Left lung (tissue), 4 donors: ENCODE measurements at regions not wholly inside any gene's neighbourhood (a gene's known extent, or its start where the extent isn't known, plus 50 kb on each side); places are given as distances from the start of the nearest gene placed in this dataset.

Experiments used
- ATAC-seq: fragments of 200-7000 bp; cut with Tn5 transposase; one replicate; pipeline ENCODE4 v1.9.1; 2020; ENCODE audit warnings: moderate library complexity
- DNase-seq, 4 donors: peaks; one replicate each; pipeline ENCODE4 v3.0.0-alpha.2; 2013 to 2020
- H3K27ac ChIP-seq, 2 donors: fragments of 200-600 bp; sonication (generic) in 1 of 2; one replicate each; pipeline versions ENCODE4 v1.5.0 to v1.8.0; 2020 to 2021
- H3K27me3 ChIP-seq, 2 donors: fragments of 200-600 bp; sonication (generic) in 1 of 2; one replicate each; pipeline versions ENCODE4 v1.5.0 to v1.8.0; 2020 to 2021
- H3K36me3 ChIP-seq, 2 donors: fragments of 200-600 bp; sonication (generic) in 1 of 2; one replicate each; pipeline versions ENCODE4 v1.5.0 to v1.8.0; 2020 to 2021
- H3K4me1 ChIP-seq, 2 donors: fragments of 200-600 bp; one replicate each; pipeline ENCODE4 v1.8.0; 2021
- H3K4me3 ChIP-seq, 2 donors: fragments of 200-600 bp; sonication (generic) in 1 of 2; one replicate each; pipeline versions ENCODE4 v1.5.0 to v1.8.0; 2020 to 2021; ENCODE audit warnings: mild to moderate bottlenecking in 1 of 2
- H3K9me3 ChIP-seq, 2 donors: fragments of 200-600 bp; sonication (generic) in 1 of 2; one replicate each; pipeline versions ENCODE4 v1.5.0 to v1.8.0; 2020 to 2021
- intact Hi-C, 2 donors: fragments of 100-400 bp; cut with DNase I; formaldehyde crosslinking; loops; one replicate each; pipeline versions ENCODE4 v1.11.2 to v1.14.2; 2022
- TF ChIP-seq, protein P1 (sequence below), 2 donors: fragments of 200-600 bp; sonication (generic) in 1 of 2; IDR thresholded peaks; one replicate each; pipeline versions ENCODE4 v1.5.0 to v1.8.0; 2021; ENCODE audit warnings: antibody characterized with exemption in 2 of 2
- donor health status: DM: no; HTN: yes; CAD: no.
- donor health status: DM: no; HTN: no; CAD: no.

GRCh38 chr10:113252650-113253618 is 299.9 kb upstream of the HABP2 start:
- TF ChIP-seq, protein P1, sequence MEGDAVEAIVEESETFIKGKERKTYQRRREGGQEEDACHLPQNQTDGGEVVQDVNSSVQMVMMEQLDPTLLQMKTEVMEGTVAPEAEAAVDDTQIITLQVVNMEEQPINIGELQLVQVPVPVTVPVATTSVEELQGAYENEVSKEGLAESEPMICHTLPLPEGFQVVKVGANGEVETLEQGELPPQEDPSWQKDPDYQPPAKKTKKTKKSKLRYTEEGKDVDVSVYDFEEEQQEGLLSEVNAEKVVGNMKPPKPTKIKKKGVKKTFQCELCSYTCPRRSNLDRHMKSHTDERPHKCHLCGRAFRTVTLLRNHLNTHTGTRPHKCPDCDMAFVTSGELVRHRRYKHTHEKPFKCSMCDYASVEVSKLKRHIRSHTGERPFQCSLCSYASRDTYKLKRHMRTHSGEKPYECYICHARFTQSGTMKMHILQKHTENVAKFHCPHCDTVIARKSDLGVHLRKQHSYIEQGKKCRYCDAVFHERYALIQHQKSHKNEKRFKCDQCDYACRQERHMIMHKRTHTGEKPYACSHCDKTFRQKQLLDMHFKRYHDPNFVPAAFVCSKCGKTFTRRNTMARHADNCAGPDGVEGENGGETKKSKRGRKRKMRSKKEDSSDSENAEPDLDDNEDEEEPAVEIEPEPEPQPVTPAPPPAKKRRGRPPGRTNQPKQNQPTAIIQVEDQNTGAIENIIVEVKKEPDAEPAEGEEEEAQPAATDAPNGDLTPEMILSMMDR (IDR thresholded peaks at IDR 0.05), result no peak
- no peaks in the 10 kb centered on the region for H3K4me1 ChIP-seq
- no peaks in the 10 kb centered on the region for H3K27me3 ChIP-seq
- no peak overlapping the region for H3K4me3 ChIP-seq
- no peaks in the 10 kb centered on the region for H3K9me3 ChIP-seq
- no peak for DNase-seq
- intact Hi-C loops, result no loop called here
- no peak overlapping the region for H3K27ac ChIP-seq
- ATAC-seq, result no peak
- no peaks in the 10 kb centered on the region for H3K36me3 ChIP-seq

- Histone ChIP-seq H3K36me3 (no peaks in the 10 kb centered on the region), H3K9me3 (no peaks in the 10 kb centered on the region), H3K4me3 (no peak overlapping the region), H3K27me3 (no peaks in the 10 kb centered on the region), H3K27ac (no peak overlapping the region), H3K4me1 (no peaks in the 10 kb centered on the region)
- TF ChIP-seq, protein P1 (IDR thresholded peaks at IDR 0.05), result no peak
- no peak for ATAC-seq
- intact Hi-C loops, result no loop called here
- DNase-seq, result no peak
Measured at GRCh38 chr10:113259576-113260226, 293.2 kb upstream of the HABP2 start.

DNA sequence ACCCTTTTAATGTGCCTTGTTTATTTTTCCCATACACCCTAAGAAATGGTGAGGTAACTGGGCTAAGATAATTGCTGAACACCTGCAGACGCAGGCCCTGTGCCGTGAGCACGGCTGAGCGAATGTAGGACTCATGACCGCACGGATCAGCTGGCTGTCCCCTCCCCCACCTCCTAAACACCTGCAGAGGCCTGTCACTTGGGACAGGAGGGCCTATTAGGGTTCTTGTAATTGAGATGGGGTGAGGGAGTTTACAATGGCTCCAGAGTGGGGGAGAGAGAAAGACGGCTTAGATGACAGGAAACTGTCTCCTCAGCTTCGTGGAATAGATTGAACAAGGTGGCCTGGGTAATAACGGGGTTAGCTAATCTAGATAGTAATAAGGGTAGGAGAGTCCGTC is 291.7 kb upstream of the HABP2 start:
- Histone ChIP-seq H3K4me1 (no peaks in the 10 kb centered on the region), H3K9me3 (no peaks in the 10 kb centered on the region), H3K27ac (no peak overlapping the region), H3K27me3 (no peaks in the 10 kb centered on the region), H3K36me3 (no peaks in the 10 kb centered on the region), H3K4me3 (no peak overlapping the region)
- intact Hi-C loops, result no loop called here
- TF ChIP-seq, protein P1 (IDR thresholded peaks at IDR 0.05), result no peak
- DNase-seq (no peak), ATAC-seq (no peak)

DNA sequence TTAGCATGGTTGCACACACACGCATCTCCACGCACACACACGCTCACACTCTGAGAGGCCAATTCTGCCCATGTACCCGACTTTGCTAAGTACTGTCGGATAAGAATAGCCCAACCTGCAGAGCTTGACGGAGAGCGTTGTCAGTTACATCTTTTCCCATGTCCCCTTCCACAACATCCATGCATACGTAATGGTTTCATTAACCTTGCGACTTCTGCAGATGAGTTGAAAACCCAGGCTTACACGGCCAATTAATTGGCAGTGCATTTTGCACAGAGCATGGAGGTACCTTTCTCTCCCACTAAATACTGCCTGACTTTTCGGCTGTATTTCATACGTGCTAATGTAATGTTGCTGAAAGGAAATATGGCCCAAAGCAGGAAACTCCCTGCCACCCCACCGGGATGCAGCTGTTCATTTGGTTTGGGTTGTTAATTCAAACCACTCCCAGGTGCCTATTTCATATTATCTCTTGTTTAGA is 291.2 kb upstream of the HABP2 start:
- intact Hi-C loops, result no loop called here
- H3K9me3 ChIP-seq, result no peaks in the 10 kb centered on the region
- no peaks in the 10 kb centered on the region for H3K4me1 ChIP-seq
- H3K4me3 ChIP-seq, result no peak overlapping the region
- H3K36me3 ChIP-seq, result no peaks in the 10 kb centered on the region
- TF ChIP-seq, protein P1 (IDR thresholded peaks at IDR 0.05), result no peak
- H3K27me3 ChIP-seq, result no peaks in the 10 kb centered on the region
- no peak for DNase-seq
- no peak for ATAC-seq
- H3K27ac ChIP-seq, result no peak overlapping the region

DNA sequence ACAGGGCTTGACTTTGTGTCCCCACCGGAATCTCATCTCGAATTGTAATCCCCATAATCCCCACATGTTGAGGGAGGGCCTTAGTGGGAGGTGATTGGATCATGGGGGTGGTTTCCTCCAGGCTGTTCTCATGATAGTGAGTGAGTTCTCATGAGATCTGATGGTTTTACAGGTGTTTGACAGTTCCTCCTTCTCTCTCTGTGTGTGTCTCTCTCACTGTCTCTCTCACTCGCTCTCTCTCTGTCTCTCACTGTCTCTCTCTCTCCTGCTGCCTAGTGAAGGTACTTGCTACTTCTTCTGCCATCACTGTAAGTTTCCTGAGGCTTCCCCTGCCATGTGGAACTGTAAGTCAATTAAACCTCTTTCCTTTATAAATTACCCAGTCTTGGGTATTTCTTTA is 289.8 kb upstream of the HABP2 start:
- DNase-seq, result no peak
- intact Hi-C loops, result no loop called here
- Histone ChIP-seq H3K27me3 (no peaks in the 10 kb centered on the region), H3K9me3 (no peaks in the 10 kb centered on the region), H3K4me1 (no peaks in the 10 kb centered on the region), H3K4me3 (no peak overlapping the region), H3K36me3 (no peaks in the 10 kb centered on the region), H3K27ac (no peak overlapping the region)
- TF ChIP-seq, protein P1 (IDR thresholded peaks at IDR 0.05), result no peak
- no peak for ATAC-seq
